Left cardiac atrium (tissue), 4 donors: ENCODE measurements at regions not wholly inside any gene's neighbourhood (a gene's known extent, or its start where the extent isn't known, plus 50 kb on each side); places are given as distances from the start of the nearest gene placed in this dataset.

Experiments
- ATAC-seq, 2 donors: fragments of 200-7000 bp; cut with Tn5 transposase; one replicate each; pipeline ENCODE4 v1.9.1; 2020; ENCODE audit warnings: mild to moderate bottlenecking in 2 of 2, moderate library complexity in 2 of 2
- DNase-seq: peaks from one replicate; pipeline ENCODE4 v3.0.0-alpha.2; 2020
- intact Hi-C, 2 donors: fragments of 100-400 bp; cut with DNase I; formaldehyde crosslinking; loops; one replicate each; pipeline versions ENCODE4 v1.14.1 to v1.15.1; 2022 to 2023
- donor health status: DM: no; HTN: yes; CAD: no.
- donor health status: DM: no; HTN: yes; CAD: no; lungs with severe emphysema.
- donor health status: DM: yes; HTN: yes; CAD: no.
- donor health status: Dilated cardiomyopathy.

GRCh38 chr6:168216117-168216516 lies 103.5 kb downstream of the DACT2 start:
- DNase-seq (no peak), ATAC-seq (no peak)
- intact Hi-C loops: no loop called here

- intact Hi-C loops: no loop called here
- ATAC-seq: no peak
- no peak for DNase-seq
These were observed 104.3 kb downstream of the DACT2 start for GRCh38 chr6:168215121-168215808.

GRCh38 chr6:168214586-168215104 lies 104.9 kb downstream of the DACT2 start:
- ATAC-seq: no peak
- no peak for DNase-seq
- intact Hi-C loops: no loop called here

GRCh38 chr6:168213121-168213524 lies 106.5 kb downstream of the DACT2 start:
- no peak for ATAC-seq
- no peak for DNase-seq
- intact Hi-C loops: no loop called here

- intact Hi-C loops: no loop called here
- DNase-seq (no peak), ATAC-seq (no peak)
These were observed 107.2 kb downstream of the DACT2 start for GRCh38 chr6:168212362-168212761.

GRCh38 chr6:168211681-168212080 lies 107.9 kb downstream of the DACT2 start:
- ATAC-seq (no peak), DNase-seq (no peak)
- intact Hi-C loops: no loop called here

GRCh38 chr6:168210239-168211105 lies 109.1 kb downstream of the DACT2 start:
- intact Hi-C loops: no loop called here
- ATAC-seq: no peak
- DNase-seq: no peak

GRCh38 chr6:168209420-168209819 lies 110.2 kb downstream of the DACT2 start:
- intact Hi-C loops: no loop called here
- DNase-seq (no peak), ATAC-seq (no peak)

- DNase-seq (no peak), ATAC-seq (no peak)
- intact Hi-C loops: no loop called here
These were observed 110.7 kb downstream of the DACT2 start for GRCh38 chr6:168208854-168209253.

- intact Hi-C loops: no loop called here
- no peak for DNase-seq
- ATAC-seq: no peak
These were observed 111.2 kb downstream of the DACT2 start for GRCh38 chr6:168208402-168208801.

- no peak for ATAC-seq
- no peak for DNase-seq
- intact Hi-C loops: no loop called here
These were observed 112.0 kb downstream of the DACT2 start for GRCh38 chr6:168207421-168208175.

- DNase-seq (no peak), ATAC-seq (no peak)
- intact Hi-C loops: no loop called here
These were observed 112.8 kb downstream of the DACT2 start for GRCh38 chr6:168206661-168207274.

- peak in 1 of 2 donors; percentile 27 for ATAC-seq
- intact Hi-C loops: no loop called here
- DNase-seq: no peak
These were observed 113.4 kb downstream of the DACT2 start for GRCh38 chr6:168206186-168206585.

GRCh38 chr6:168201799-168202198 lies 117.8 kb downstream of the DACT2 start:
- ATAC-seq (no peak), DNase-seq (no peak)

GRCh38 chr6:168201383-168201782 lies 118.2 kb downstream of the DACT2 start:
- ATAC-seq (no peak), DNase-seq (no peak)
- intact Hi-C loops: no loop called here

More at GRCh38 chr6:168201799-168202198, 117.8 kb downstream of the DACT2 start:
- intact Hi-C loops: no loop called here

- intact Hi-C loops: no loop called here
- DNase-seq (no peak), ATAC-seq (no peak)
These were observed 118.9 kb downstream of the DACT2 start for GRCh38 chr6:168200571-168201134.

GRCh38 chr6:168198302-168199180 lies 119.5 kb upstream of the FRMD1 start:
- DNase-seq (no peak), ATAC-seq (no peak)
- intact Hi-C loops: no loop called here
